Neutrophil (primary cell): ENCODE measurements at regions not wholly inside any gene's neighbourhood (a gene's known extent, or its start where the extent isn't known, plus 50 kb on each side); places are given as distances from the start of the nearest gene placed in this dataset.

ENCODE experiments used
- H3K27ac ChIP-seq: fragments of 200-600 bp; sonication (generic); 2 replicates; pipeline ENCODE4 v1.5.1; 2016; ENCODE audit warnings: mild to moderate bottlenecking, moderate library complexity
- H3K27me3 ChIP-seq: fragments of 200-600 bp; sonication (generic); 2 replicates; pipeline ENCODE4 v1.6.0; 2016; ENCODE audit warnings: mild to moderate bottlenecking
- H3K36me3 ChIP-seq: fragments of 200-600 bp; sonication (generic); 2 replicates; pipeline ENCODE4 v1.5.1; 2017
- H3K4me1 ChIP-seq, 2 experiments: fragments of 200-600 bp in 1 of 2; sonication (generic) in 1 of 2; 1 replicate in 1 of 2; 2 replicates in 1 of 2; pipeline versions ENCODE4 v1.5.1 to v1.6.1; 2013 to 2016; ENCODE audit warnings: low read depth in 1 of 2, low read length in 1 of 2, mild to moderate bottlenecking in 1 of 2, moderate library complexity in 1 of 2; ENCODE audit not compliant: control insufficient read depth in 1 of 2, insufficient read depth in 1 of 2
- H3K4me3 ChIP-seq, 2 experiments: fragments of 200-600 bp in 1 of 2; sonication (generic) in 1 of 2; 1 replicate in 1 of 2; 2 replicates in 1 of 2; pipeline ENCODE4 v1.5.1; 2013 to 2016; ENCODE audit warnings: low read depth in 1 of 2, low read length in 1 of 2, mild to moderate bottlenecking in 1 of 2, moderate library complexity in 1 of 2
- H3K9me3 ChIP-seq: fragments of 200-600 bp; sonication (generic); 2 replicates; pipeline ENCODE4 v1.5.1; 2016
- TF ChIP-seq, protein P1 (sequence below): fragments of 200-600 bp; sonication (generic); IDR thresholded peaks from 2 replicates; pipeline ENCODE4 v1.5.1; 2016; ENCODE audit warnings: antibody characterized with exemption

- no peak overlapping the region for H3K4me3 ChIP-seq
- H3K9me3 ChIP-seq: no peaks in the 10 kb centered on the region
- H3K4me1 ChIP-seq: no peaks in the 10 kb centered on the region
- H3K27me3 ChIP-seq: no peaks in the 10 kb centered on the region
- TF ChIP-seq, protein P1, sequence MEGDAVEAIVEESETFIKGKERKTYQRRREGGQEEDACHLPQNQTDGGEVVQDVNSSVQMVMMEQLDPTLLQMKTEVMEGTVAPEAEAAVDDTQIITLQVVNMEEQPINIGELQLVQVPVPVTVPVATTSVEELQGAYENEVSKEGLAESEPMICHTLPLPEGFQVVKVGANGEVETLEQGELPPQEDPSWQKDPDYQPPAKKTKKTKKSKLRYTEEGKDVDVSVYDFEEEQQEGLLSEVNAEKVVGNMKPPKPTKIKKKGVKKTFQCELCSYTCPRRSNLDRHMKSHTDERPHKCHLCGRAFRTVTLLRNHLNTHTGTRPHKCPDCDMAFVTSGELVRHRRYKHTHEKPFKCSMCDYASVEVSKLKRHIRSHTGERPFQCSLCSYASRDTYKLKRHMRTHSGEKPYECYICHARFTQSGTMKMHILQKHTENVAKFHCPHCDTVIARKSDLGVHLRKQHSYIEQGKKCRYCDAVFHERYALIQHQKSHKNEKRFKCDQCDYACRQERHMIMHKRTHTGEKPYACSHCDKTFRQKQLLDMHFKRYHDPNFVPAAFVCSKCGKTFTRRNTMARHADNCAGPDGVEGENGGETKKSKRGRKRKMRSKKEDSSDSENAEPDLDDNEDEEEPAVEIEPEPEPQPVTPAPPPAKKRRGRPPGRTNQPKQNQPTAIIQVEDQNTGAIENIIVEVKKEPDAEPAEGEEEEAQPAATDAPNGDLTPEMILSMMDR: no peak
- H3K36me3 ChIP-seq: no peaks in the 10 kb centered on the region
- H3K27ac ChIP-seq: no peak overlapping the region
These were observed 431.7 kb upstream of the MAP3K7 start for GRCh38 chr6:91018586-91018985.

DNA sequence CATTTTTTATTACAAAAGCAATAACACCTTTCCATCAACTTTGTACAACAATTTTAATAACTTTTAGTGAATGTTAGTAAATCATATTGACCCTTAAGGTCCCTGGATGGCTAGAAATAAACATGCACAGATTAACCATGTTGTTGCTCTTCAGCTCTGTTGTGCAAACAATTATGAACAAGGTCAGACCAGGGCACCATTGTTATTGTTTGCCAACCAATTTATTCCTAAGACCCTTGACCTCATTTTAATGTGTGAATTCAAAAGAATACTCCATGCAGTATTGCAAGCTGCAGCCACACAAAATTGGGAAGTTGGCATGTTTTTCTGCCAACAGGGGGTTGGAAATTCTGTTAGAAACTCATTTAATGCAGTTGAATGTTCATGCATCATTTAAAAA is 426.6 kb upstream of the MAP3K7 start:
- no peaks in the 10 kb centered on the region for H3K27me3 ChIP-seq
- TF ChIP-seq, protein P1: no peak
- no peak overlapping the region for H3K4me3 ChIP-seq
- no peaks in the 10 kb centered on the region for H3K9me3 ChIP-seq
- no peaks in the 10 kb centered on the region for H3K36me3 ChIP-seq
- H3K4me1 ChIP-seq: no peaks in the 10 kb centered on the region
- no peak overlapping the region for H3K27ac ChIP-seq

- no peaks in the 10 kb centered on the region for H3K27me3 ChIP-seq
- no peaks in the 10 kb centered on the region for H3K4me1 ChIP-seq
- no peak overlapping the region for H3K27ac ChIP-seq
- no peak overlapping the region for H3K4me3 ChIP-seq
- no peaks in the 10 kb centered on the region for H3K36me3 ChIP-seq
- H3K9me3 ChIP-seq: no peaks in the 10 kb centered on the region
- TF ChIP-seq, protein P1: no peak
These were observed 410.2 kb upstream of the MAP3K7 start for GRCh38 chr6:90997076-90997475.

- no peaks in the 10 kb centered on the region for H3K9me3 ChIP-seq
These were observed 406.9 kb upstream of the MAP3K7 start for GRCh38 chr6:90993770-90994169.

GRCh38 chr6:90989763-90990162 is 402.9 kb upstream of the MAP3K7 start:
- Histone ChIP-seq H3K27me3 (no peaks in the 10 kb centered on the region), H3K4me1 (no peaks in the 10 kb centered on the region)
- TF ChIP-seq, protein P1: no peak

More at GRCh38 chr6:90993770-90994169, 406.9 kb upstream of the MAP3K7 start:
- Histone ChIP-seq H3K27me3 (no peaks in the 10 kb centered on the region), H3K36me3 (no peaks in the 10 kb centered on the region), H3K27ac (no peak overlapping the region), H3K4me3 (no peak overlapping the region), H3K4me1 (no peaks in the 10 kb centered on the region)
- TF ChIP-seq, protein P1: no peak

GRCh38 chr6:90984066-90984465 is 397.2 kb upstream of the MAP3K7 start:
- H3K27ac ChIP-seq: no peak overlapping the region
- H3K4me3 ChIP-seq: no peak overlapping the region
- TF ChIP-seq, protein P1: no peak
- no peaks in the 10 kb centered on the region for H3K4me1 ChIP-seq
- H3K36me3 ChIP-seq: no peaks in the 10 kb centered on the region
- no peaks in the 10 kb centered on the region for H3K27me3 ChIP-seq
- H3K9me3 ChIP-seq: no peaks in the 10 kb centered on the region

More at GRCh38 chr6:90989763-90990162, 402.9 kb upstream of the MAP3K7 start:
- no peak overlapping the region for H3K27ac ChIP-seq
- H3K36me3 ChIP-seq: no peaks in the 10 kb centered on the region
- H3K9me3 ChIP-seq: no peaks in the 10 kb centered on the region
- no peak overlapping the region for H3K4me3 ChIP-seq
